ENCODE measurements at regions not wholly inside any gene's neighbourhood (a gene's known extent, or its start where the extent isn't known, plus 50 kb on each side); places are given as distances from the start of the nearest gene placed in this dataset.

- DNase-seq (ENCODE audit: low spot score in 2 of 2) (no peak), ATAC-seq (replicated peaks; ENCODE audit: extremely low read depth, poor library complexity, severe bottlenecking) (no peak)
- H3K27me3 Mint-ChIP-seq: no peaks in the 10 kb centered on the region
- no peak overlapping the region for H3K4me3 Mint-ChIP-seq
- H3K36me3 Mint-ChIP-seq (ENCODE audit: insufficient read depth): no peaks in the 10 kb centered on the region
- H3K9me3 Mint-ChIP-seq: no peaks in the 10 kb centered on the region
- H3K27ac Mint-ChIP-seq (ENCODE audit: low read depth): no peak overlapping the region
- no peaks in the 10 kb centered on the region for H3K4me1 Mint-ChIP-seq
Observed at GRCh38 chr9:106400170-106400569, 462.8 kb upstream of the ZNF462 start.

- Mint-ChIP-seq H3K4me3 (no peak overlapping the region), H3K27me3 (no peaks in the 10 kb centered on the region), H3K9me3 (no peaks in the 10 kb centered on the region), H3K4me1 (no peaks in the 10 kb centered on the region), H3K36me3 (ENCODE audit: insufficient read depth) (no peaks in the 10 kb centered on the region), H3K27ac (ENCODE audit: low read depth) (no peak overlapping the region)
- DNase-seq (ENCODE audit: low spot score in 2 of 2): no peak
- ATAC-seq (replicated peaks; ENCODE audit: extremely low read depth, poor library complexity, severe bottlenecking): no peak
Observed at GRCh38 chr9:106400950-106401349, 462.0 kb upstream of the ZNF462 start.

- DNase-seq (ENCODE audit: low spot score in 2 of 2) (no peak), ATAC-seq (replicated peaks; ENCODE audit: extremely low read depth, poor library complexity, severe bottlenecking) (no peak)
- H3K27ac Mint-ChIP-seq (ENCODE audit: low read depth): no peak overlapping the region
- H3K36me3 Mint-ChIP-seq (ENCODE audit: insufficient read depth): no peaks in the 10 kb centered on the region
- no peaks in the 10 kb centered on the region for H3K27me3 Mint-ChIP-seq
- H3K4me3 Mint-ChIP-seq: no peak overlapping the region
- no peaks in the 10 kb centered on the region for H3K4me1 Mint-ChIP-seq
- H3K9me3 Mint-ChIP-seq: no peaks in the 10 kb centered on the region
Observed at GRCh38 chr9:106403081-106403480, 459.9 kb upstream of the ZNF462 start.

DNA sequence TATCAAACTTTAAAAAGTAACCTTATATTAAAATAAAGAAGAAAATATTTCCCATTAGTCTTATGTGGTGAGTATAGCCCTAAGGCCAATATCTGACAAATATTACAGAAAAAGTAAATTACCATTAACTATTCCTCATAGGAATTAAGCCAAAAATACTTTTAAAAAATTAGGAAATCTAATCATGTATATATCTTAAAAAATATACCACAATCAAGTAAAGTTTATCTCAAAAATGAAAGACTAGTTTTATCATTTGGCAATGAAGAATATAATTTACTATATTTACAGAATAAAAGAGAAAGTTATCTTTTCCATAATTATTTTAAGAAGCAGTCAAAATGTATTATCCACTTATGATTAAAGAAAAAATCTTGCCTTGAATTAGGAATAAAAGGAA is 458.8 kb upstream of the ZNF462 start:
- no peak for ATAC-seq (replicated peaks; ENCODE audit: extremely low read depth, poor library complexity, severe bottlenecking)
- Mint-ChIP-seq H3K27ac (ENCODE audit: low read depth) (no peak overlapping the region), H3K4me3 (no peak overlapping the region), H3K4me1 (no peaks in the 10 kb centered on the region), H3K36me3 (ENCODE audit: insufficient read depth) (no peaks in the 10 kb centered on the region), H3K27me3 (no peaks in the 10 kb centered on the region), H3K9me3 (no peaks in the 10 kb centered on the region)
- no peak for DNase-seq (ENCODE audit: low spot score in 2 of 2)

GRCh38 chr9:106405871-106406435 is 457.0 kb upstream of the ZNF462 start:
- Mint-ChIP-seq H3K27ac (ENCODE audit: low read depth) (no peak overlapping the region), H3K36me3 (ENCODE audit: insufficient read depth) (no peaks in the 10 kb centered on the region), H3K4me1 (no peaks in the 10 kb centered on the region), H3K4me3 (no peak overlapping the region), H3K9me3 (peaks cover under 1% of the 10 kb centered on the region), H3K27me3 (no peaks in the 10 kb centered on the region)
- ATAC-seq (replicated peaks; ENCODE audit: extremely low read depth, poor library complexity, severe bottlenecking): no peak
- no peak for DNase-seq (ENCODE audit: low spot score in 2 of 2)

GRCh38 chr9:106414042-106414441 is 448.9 kb upstream of the ZNF462 start:
- no peak overlapping the region for H3K4me3 Mint-ChIP-seq
- no peak overlapping the region for H3K27ac Mint-ChIP-seq (ENCODE audit: low read depth)
- H3K4me1 Mint-ChIP-seq: no peaks in the 10 kb centered on the region
- no peak for DNase-seq (ENCODE audit: low spot score in 2 of 2)
- no peaks in the 10 kb centered on the region for H3K36me3 Mint-ChIP-seq (ENCODE audit: insufficient read depth)
- no peak for ATAC-seq (replicated peaks; ENCODE audit: extremely low read depth, poor library complexity, severe bottlenecking)
- H3K27me3 Mint-ChIP-seq: no peaks in the 10 kb centered on the region
- H3K9me3 Mint-ChIP-seq: peaks cover 5% of the 10 kb centered on the region

DNA sequence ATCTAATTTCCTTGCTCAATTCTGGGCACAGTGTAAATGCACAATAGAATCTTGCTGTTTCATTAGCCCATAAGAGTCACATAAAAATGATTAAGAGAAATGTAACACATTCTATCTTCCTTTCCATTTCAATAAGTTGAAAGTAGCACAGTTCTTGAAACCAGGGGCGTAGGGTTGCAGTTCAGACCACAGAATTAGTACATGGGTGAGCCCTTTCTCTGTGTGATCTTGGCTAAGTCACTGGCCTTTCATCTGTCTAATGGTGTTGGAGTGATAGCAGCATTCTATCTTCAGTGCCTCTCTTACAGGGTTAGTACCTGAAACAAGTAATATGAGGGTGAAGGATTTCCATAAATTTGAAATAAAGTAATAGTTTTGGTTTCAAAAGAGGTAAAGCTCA is 445.3 kb upstream of the ZNF462 start:
- no peak overlapping the region for H3K4me3 Mint-ChIP-seq
- H3K27me3 Mint-ChIP-seq: no peaks in the 10 kb centered on the region
- no peak overlapping the region for H3K27ac Mint-ChIP-seq (ENCODE audit: low read depth)
- no peak for DNase-seq (ENCODE audit: low spot score in 2 of 2)
- ATAC-seq (replicated peaks; ENCODE audit: extremely low read depth, poor library complexity, severe bottlenecking): no peak
- peaks cover 17% of the 10 kb centered on the region for H3K4me1 Mint-ChIP-seq
- peaks cover 5% of the 10 kb centered on the region for H3K9me3 Mint-ChIP-seq
- no peaks in the 10 kb centered on the region for H3K36me3 Mint-ChIP-seq (ENCODE audit: insufficient read depth)

DNA sequence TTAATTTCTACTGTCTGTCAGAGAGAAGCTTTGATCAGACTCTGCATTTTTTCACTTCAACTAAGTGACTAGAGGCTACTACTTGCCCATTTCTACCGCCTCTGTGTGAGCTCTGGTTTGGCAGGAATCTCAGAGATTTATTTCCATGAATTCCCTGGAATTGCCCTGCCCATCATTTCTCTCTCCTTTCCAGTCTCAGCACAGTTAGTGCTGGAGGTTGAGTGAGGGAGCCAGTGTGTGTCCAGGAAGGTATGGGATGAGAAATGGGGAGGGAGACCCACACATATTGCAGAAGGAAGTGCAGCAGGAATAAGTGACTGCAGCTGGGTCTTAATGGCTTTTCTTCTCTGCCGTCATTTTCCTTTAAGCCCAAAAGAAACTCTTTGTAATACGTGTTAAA is 443.1 kb upstream of the ZNF462 start:
- H3K4me1 Mint-ChIP-seq: peaks cover 17% of the 10 kb centered on the region
- no peak for ATAC-seq (replicated peaks; ENCODE audit: extremely low read depth, poor library complexity, severe bottlenecking)
- H3K4me3 Mint-ChIP-seq: no peak overlapping the region
- H3K9me3 Mint-ChIP-seq: peaks cover 5% of the 10 kb centered on the region
- H3K36me3 Mint-ChIP-seq (ENCODE audit: insufficient read depth): no peaks in the 10 kb centered on the region
- no peak for DNase-seq (ENCODE audit: low spot score in 2 of 2)
- H3K27ac Mint-ChIP-seq (ENCODE audit: low read depth): no peak overlapping the region
- H3K27me3 Mint-ChIP-seq: no peaks in the 10 kb centered on the region

GRCh38 chr9:106420511-106420944 is 442.4 kb upstream of the ZNF462 start:
- Mint-ChIP-seq H3K4me1 (peaks cover 17% of the 10 kb centered on the region), H3K4me3 (no peak overlapping the region), H3K27me3 (no peaks in the 10 kb centered on the region), H3K9me3 (peaks cover 5% of the 10 kb centered on the region), H3K36me3 (ENCODE audit: insufficient read depth) (no peaks in the 10 kb centered on the region), H3K27ac (ENCODE audit: low read depth) (no peak overlapping the region)
- DNase-seq (ENCODE audit: low spot score in 2 of 2) (no peak), ATAC-seq (replicated peaks; ENCODE audit: extremely low read depth, poor library complexity, severe bottlenecking) (peak; percentile 17)

- no peak for ATAC-seq (replicated peaks; ENCODE audit: extremely low read depth, poor library complexity, severe bottlenecking)
- H3K9me3 Mint-ChIP-seq: peaks cover 5% of the 10 kb centered on the region
- no peaks in the 10 kb centered on the region for H3K27me3 Mint-ChIP-seq
- no peak for DNase-seq (ENCODE audit: low spot score in 2 of 2)
- no peaks in the 10 kb centered on the region for H3K36me3 Mint-ChIP-seq (ENCODE audit: insufficient read depth)
- H3K4me3 Mint-ChIP-seq: no peak overlapping the region
- peaks cover 17% of the 10 kb centered on the region for H3K4me1 Mint-ChIP-seq
- peak overlapping the region; percentile 8 for H3K27ac Mint-ChIP-seq (ENCODE audit: low read depth)
Observed at GRCh38 chr9:106421772-106422171, 441.2 kb upstream of the ZNF462 start.

DNA sequence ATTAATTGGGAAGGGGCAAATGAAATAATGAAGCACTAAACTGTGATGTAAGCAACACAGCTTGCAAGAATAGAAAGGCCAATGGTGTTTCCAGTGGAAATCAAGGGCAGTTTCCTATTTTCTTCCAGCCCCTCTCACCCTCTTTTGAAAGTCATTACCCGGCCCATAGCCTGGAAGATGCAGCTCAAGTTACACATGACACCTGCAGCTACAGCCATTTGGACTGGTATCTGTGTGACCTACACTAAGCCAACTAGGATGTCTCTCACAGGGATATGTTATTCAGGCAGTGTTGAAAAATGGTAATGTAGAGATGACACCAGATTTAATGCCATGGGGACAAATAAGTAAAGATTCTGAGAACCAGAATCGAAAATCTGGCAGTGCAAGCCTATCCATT is 439.4 kb upstream of the ZNF462 start:
- DNase-seq (ENCODE audit: low spot score in 2 of 2) (no peak), ATAC-seq (replicated peaks; ENCODE audit: extremely low read depth, poor library complexity, severe bottlenecking) (no peak)
- H3K4me1 Mint-ChIP-seq: peaks cover 17% of the 10 kb centered on the region
- no peak overlapping the region for H3K27ac Mint-ChIP-seq (ENCODE audit: low read depth)
- H3K9me3 Mint-ChIP-seq: peaks cover 5% of the 10 kb centered on the region
- H3K27me3 Mint-ChIP-seq: no peaks in the 10 kb centered on the region
- H3K4me3 Mint-ChIP-seq: no peak overlapping the region
- H3K36me3 Mint-ChIP-seq (ENCODE audit: insufficient read depth): no peaks in the 10 kb centered on the region

- no peaks in the 10 kb centered on the region for H3K4me1 Mint-ChIP-seq
- ATAC-seq (replicated peaks; ENCODE audit: extremely low read depth, poor library complexity, severe bottlenecking): no peak
Observed at GRCh38 chr9:106432631-106433030, 430.3 kb upstream of the ZNF462 start.

GRCh38 chr9:106438928-106439327 is 424.0 kb upstream of the ZNF462 start:
- no peak for DNase-seq (ENCODE audit: low spot score in 2 of 2)
- H3K27me3 Mint-ChIP-seq: no peaks in the 10 kb centered on the region
- no peak for ATAC-seq (replicated peaks; ENCODE audit: extremely low read depth, poor library complexity, severe bottlenecking)
- H3K9me3 Mint-ChIP-seq: peaks cover 23% of the 10 kb centered on the region
- no peak overlapping the region for H3K27ac Mint-ChIP-seq (ENCODE audit: low read depth)
- H3K36me3 Mint-ChIP-seq (ENCODE audit: insufficient read depth): no peaks in the 10 kb centered on the region
- no peak overlapping the region for H3K4me3 Mint-ChIP-seq
- H3K4me1 Mint-ChIP-seq: no peaks in the 10 kb centered on the region

More at GRCh38 chr9:106432631-106433030, 430.3 kb upstream of the ZNF462 start:
- H3K36me3 Mint-ChIP-seq (ENCODE audit: insufficient read depth): no peaks in the 10 kb centered on the region
- peaks cover 13% of the 10 kb centered on the region for H3K9me3 Mint-ChIP-seq
- no peak overlapping the region for H3K27ac Mint-ChIP-seq (ENCODE audit: low read depth)
- no peaks in the 10 kb centered on the region for H3K27me3 Mint-ChIP-seq
- no peak for DNase-seq (ENCODE audit: low spot score in 2 of 2)
- H3K4me3 Mint-ChIP-seq: no peak overlapping the region

- Mint-ChIP-seq H3K27me3 (no peaks in the 10 kb centered on the region), H3K4me1 (no peaks in the 10 kb centered on the region), H3K27ac (ENCODE audit: low read depth) (no peak overlapping the region), H3K4me3 (no peak overlapping the region), H3K9me3 (peaks cover 17% of the 10 kb centered on the region), H3K36me3 (ENCODE audit: insufficient read depth) (no peaks in the 10 kb centered on the region)
- no peak for ATAC-seq (replicated peaks; ENCODE audit: extremely low read depth, poor library complexity, severe bottlenecking)
- DNase-seq (ENCODE audit: low spot score in 2 of 2): no peak
Observed at GRCh38 chr9:106441283-106441682, 421.7 kb upstream of the ZNF462 start.
